GM18520 (cell line): ENCODE measurements at regions not wholly inside any gene's neighbourhood (a gene's known extent, or its start where the extent isn't known, plus 50 kb on each side); places are given as distances from the start of the nearest gene placed in this dataset.
"Not testable (repeated sequence)": the region's sequence is repeated elsewhere in the genome, so short reads cannot be mapped to it uniquely, and the experiment has no call there.

Experiments used
- ATAC-seq: cut with Tn5 transposase; IDR thresholded peaks from one replicate; pipeline ENCODE4 v1.9.1; 2021; ENCODE audit not compliant: unreplicated experiment

DNA sequence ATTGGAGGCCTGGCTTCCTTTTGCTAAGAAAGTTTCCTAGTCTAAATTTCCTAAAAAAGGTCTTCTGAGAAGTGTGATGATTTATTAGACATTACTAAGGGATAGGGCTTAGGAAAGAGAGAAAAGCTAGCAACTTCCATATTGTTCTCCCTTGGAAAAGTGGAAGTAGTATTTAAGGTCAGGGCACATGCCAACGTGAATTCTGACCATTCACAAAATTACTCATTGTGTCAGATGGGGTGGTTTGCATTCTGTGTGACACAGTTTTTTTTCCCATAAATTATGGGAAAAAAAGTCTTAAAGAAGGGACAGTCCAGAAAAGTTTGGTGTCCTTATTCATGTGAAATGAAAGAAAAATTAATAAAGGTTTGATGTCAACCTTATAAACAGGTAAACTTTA lies 110.0 kb upstream of the ARRDC3 start:
- no peak for ATAC-seq

DNA sequence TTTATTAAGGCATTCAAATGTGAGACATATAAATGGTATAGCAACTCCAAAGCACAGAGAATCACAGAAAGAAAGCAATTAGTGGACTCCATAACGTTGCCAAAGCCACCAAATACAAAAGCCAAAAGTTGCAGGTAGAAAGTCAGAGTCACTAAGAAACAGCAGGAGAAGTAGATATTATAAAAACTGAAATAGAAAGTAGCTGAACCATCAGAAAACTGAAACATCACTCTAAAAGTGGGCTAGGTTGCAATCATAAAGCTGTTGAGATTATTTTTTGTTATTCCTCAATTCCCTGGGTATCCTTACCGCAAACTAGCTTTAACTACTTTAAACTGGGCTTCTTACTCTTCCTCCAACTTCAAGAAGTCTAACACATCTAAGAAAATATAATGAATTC lies 108.1 kb upstream of the ARRDC3 start:
- ATAC-seq, result no peak

DNA sequence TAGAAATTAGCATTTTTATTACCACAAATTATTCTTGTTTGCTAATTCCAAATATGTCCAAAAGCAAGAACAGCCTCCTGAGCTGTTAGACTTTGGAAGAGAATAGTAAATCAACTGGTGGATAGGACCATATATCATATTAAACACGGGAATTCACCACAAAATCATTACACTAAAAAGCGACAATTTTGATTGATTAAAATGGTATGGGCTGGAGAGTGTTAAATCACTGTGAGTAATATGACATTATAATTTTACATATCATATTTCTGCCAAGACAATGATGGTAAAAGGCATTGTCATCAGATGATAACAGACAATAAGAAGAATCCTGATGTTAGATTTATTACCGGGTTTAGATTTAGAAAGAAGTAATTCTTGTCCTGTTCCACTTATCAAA lies 107.2 kb upstream of the ARRDC3 start:
- ATAC-seq, result no peak

DNA sequence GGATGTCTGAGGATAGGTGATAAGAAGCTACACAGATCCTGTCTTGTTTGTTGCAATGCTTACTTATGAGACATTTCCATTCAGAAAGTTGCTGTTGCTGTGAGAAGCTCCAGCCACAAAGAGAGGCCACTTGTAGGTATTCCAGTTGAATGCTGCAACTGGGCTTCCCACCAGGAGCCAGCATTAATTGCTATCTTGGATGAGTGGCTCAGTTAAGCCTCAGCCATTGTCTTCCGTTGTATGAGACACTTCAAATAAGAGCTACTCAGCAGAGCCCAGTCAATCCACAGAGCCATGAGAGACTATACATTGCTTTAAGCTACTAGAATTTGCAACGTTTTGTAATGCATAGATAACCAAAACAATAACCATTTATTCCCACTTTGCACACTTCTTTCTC lies 104.3 kb upstream of the ARRDC3 start:
- no peak for ATAC-seq

DNA sequence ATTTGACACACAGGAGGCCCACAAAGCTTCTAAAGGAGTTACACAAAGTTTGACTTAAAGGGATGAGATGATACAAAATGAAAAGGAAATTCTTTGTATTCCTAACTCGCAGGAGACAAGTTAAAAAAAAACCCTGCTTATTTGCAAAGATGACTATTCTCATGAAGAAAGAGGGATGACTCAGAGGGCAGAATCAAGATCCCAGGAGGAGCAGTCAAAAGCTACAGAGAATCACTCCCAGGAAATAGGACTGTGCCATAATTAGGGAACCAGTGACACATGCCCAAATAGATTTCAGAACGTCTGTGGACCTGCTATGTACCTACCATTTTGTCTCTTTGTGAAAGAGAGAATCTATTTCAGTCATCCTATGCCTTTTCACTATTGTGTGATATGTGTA lies 103.5 kb upstream of the ARRDC3 start:
- no peak for ATAC-seq

DNA sequence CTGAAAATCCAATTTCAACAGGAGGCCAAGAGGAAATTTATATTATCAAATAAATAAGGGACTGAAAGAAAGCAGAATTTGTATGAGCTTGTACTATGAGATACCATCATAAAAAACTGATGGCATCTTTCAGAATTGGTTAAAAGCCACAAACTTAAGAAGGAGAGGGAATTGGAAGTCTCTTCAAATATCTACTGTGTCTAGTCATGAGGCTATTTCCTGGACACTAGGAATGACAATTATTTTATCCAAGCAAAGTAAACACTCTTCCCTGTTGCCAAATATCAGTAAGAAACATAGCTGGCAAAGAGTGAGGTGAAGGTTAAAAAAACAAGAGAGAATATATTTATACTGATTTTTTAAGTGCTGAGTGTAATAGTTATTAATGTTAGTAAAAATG lies 101.5 kb upstream of the ARRDC3 start:
- ATAC-seq, result no peak

DNA sequence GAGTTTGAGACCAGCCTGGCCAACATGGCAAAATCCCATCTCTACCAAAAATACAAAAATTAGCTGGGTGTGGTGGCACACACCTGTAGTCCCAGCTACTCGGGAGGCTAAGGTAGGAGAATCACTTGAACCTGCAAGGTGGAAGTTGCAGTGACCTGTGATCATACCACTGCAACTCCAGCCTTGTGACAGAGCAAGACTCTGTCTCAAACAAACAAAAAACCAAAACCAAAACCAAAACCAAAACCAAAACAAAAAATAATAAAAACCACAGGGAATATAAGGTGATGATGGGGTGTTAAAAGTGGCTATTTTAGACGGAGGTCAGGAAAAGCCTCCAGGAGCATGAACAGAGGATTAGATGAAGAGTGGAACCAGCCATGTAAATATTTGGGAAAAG lies 96.3 kb upstream of the ARRDC3 start:
- not testable (repeated sequence) for ATAC-seq

DNA sequence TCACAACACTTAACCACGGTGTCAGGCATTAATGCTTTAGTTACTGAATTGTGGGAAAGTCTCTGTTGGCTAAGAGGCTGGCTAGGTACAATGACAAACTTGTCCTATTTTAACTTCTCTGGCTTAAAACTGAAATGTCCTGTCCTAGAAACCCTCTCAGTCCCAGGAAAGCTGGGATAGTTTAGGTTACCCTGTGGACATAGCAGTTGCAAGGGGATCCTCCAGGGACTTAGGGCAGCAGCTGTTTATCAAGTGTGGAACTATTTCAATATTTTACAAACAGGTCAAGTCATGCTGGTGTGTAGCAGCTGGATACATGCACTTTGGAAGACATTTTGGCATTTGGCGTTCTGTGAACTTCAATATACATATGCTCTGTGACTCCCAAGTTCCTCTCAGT lies 95.0 kb upstream of the ARRDC3 start:
- no peak for ATAC-seq

DNA sequence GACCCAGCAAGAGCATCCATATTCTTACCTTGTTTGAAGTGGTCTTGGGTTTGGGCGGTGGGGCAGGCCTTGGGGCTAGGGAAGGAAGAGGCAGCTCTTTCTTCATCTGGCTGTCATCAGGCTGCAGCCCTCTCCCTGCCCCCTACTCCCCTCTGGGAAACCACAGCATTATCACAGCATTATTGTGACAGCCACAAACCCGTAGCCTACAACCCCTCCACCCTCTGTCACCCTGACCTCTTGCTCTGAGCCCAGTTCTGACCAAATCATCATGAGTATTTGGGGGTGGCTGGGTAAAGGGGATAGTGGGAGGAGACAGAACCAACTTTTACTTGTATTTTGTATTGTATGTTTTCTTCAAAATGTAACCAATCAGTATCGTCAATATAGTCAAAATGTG lies 94.3 kb upstream of the ARRDC3 start:
- ATAC-seq, result no peak

DNA sequence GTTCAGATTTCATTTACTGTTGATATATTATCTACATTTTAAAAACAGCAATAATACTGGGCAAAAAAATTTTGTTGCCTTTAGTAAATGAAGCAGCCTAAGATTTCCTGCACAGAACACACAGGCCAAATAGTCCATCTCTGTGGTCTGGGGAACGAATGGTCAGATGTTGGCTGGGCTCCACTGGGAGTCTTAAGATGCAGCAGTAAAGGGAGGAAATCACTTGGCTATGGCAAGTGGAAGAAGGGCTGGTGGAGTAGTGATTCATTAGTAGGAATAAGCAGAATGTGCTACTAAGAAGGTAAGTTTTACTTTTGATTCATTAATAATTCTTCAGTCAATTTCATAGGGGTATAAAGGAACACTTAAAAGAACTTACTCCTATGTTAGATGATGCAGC lies 91.1 kb upstream of the ARRDC3 start:
- no peak for ATAC-seq

DNA sequence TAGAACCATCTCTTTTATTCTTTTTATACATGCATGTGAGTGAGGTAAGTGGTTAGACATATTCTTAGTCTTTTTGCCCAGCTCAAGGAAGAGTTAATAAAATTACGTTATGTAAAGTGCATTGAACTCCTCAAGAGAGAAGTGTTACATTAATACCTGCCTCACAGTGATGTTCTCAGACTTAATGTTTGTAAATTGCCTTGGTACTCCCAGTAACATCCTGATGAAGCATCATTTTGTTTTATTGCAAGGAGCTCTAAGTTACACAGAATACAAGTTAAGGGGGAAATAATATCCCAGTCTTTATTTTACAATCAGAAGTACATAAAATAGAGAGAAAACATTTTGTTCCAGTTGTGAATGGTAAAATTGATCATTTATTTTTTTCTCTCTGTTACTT lies 89.5 kb upstream of the ARRDC3 start:
- no peak for ATAC-seq

DNA sequence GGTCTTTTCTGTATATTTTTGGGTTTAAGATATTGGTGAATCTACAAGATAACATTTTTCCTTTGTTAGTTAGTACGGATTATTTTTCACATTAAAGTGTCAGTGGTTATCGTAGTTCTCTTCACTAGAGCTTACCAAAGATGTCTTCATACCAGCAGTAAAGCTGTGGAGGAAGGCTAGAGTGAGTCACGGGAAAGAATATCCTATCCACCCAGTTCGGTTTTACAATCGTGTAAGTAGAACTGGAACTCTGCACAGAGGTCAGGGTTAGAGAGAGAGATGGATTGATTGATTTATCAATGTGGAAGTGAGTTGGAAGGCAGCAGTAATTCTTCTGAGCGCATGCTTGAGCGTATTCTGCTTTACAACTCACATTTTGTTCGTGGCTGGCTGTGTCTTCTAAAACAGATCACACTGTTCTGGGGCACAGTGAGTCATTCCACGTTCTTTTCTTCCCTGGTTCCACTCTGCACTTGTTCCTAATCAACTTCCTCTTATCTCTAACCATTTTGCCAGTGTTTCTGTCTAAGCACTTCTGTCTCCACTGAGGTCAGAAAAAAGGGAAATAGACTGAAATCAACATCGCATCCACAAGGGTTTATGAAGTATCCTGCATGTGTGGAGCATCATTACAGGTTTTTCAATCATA lies 86.5 kb upstream of the ARRDC3 start:
- no peak for ATAC-seq

DNA sequence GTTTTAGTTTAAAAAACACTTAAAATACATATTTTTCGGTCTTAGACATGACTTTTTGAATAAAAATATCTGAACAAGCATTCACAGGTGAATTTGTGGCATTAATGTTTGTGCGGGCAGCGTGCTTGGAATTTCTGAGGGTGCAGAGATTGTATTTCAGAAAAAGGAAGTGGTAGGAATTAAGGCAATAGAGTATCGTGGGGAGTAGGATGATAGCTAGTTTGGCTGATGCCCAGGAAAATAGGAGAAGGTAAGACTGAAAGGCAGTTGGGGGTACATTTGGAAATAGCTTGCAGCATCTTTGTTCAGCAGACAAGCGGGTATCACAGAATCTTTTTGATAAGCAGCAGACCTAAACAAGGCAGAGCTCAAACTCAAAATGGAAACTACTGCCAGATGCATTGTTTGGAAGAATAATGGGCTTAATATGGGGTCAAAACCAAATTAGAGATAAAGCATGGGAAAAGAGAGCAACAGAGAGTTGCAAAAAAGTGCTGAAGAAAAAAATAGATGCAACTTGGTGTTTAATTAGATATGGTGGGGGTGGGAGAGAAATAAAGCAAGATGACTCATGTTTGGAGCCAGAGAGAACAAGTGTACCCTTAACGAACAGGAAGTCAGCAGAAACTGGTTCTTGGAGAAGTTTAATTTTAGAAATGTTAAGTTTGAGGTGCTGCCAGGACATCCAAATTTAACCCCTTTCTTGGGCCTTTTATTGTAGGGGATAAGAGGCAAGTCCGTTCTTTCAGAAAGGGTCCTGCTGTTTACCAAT lies 85.7 kb upstream of the ARRDC3 start:
- ATAC-seq, result no peak

DNA sequence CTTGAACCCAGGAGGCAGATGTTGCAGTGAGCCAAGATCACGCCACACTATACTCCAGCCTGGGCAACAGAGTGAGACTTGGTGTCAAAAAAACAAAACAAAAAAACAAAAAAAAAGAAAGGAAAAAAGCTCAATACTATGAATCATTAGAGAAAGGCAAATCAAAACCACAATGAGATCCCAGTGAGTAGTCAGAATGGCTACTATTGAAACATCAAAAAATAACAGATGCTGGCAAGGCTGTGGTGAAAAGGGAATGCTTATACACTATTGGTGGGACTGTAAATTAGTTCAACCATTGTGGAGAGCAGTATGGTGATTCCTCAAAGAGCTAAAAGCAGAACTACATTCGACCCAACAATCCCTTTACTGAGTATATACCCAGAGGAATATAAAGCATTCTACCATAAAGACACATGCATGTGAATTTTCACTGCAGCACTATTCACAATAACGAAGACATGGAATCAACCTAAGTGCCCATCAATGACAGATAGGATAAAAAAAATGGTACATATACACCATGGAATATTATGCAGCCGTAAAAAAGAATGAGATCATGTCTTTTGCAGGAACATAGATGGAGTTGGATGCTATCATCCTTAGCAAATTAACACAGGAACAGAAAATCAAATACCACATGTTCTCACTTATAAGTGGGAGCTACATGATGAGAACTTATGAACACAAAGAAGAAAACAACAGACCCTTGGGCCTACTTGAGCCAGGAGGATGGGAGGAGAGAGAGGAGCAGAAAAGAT lies 81.9 kb upstream of the ARRDC3 start:
- no peak for ATAC-seq

DNA sequence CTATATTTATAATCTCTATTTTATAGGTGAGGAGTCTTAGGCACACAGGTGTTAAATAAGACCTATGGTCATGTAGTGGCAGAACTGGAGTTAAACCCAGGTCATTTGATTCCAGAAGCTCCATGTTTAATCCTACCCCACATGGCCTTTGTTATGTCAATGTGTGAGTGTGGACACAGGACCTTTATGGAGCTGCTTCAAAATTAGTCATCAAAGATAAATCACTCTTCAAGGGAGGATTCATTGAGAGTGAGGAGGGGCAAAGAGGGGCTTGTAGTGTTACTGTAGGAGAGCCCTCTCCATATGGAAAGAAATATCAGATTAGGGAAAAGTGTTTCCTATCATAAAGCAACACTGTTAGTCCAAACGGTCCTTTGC lies 74.6 kb upstream of the ARRDC3 start:
- no peak for ATAC-seq

DNA sequence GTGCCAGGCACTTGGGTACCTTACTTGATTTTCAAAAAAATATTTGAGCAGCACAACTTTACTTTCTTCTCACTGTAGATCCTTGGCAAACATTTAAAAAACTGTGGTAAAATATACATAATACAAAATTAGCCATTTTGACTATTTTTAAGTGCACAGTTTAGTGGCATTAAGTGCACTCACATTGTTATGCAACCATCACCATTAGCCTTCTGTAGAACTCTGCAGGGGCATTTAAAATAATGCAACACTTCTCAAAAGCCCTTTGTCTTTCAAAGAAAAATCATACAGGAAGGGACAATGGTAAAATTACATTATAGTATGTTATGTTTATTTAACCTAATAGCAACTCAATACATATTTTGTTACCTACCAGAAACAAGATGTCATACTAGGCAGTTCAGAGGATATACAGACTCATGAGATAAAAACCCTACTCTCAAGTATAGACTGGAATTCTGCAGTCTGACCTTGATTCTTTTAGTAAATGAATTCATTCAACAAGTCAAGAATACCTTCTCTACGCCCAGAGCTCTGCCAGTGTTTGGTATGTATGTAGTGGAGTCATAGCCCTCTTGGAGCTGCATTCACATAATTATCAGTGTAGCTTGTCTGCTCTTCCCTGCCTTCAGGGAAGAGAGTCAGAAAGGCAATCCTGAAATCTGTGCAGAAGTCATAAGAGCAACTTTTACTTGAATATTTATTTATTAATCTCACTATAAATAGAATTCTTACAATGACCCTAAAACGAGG lies 74.0 kb upstream of the ARRDC3 start:
- no peak for ATAC-seq

DNA sequence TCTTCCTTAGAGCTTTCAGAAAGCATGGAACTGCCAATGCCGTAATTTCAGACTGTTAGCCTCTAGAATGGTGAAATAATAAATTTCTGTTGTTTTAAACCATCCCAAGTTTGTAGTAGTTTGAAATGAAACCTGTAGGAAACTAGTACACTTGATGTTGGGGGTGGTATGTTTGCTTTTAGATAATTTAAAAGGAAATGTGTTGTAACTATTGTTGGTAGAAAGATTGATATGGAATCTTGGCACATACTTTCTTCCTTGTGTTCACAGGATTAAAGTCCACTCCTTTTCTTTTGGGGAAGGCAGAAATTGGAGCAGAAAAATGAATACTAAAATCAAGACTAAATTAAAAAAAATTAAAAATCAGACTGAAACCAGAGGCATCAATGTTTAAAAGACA lies 66.0 kb upstream of the ARRDC3 start:
- ATAC-seq, result no peak

DNA sequence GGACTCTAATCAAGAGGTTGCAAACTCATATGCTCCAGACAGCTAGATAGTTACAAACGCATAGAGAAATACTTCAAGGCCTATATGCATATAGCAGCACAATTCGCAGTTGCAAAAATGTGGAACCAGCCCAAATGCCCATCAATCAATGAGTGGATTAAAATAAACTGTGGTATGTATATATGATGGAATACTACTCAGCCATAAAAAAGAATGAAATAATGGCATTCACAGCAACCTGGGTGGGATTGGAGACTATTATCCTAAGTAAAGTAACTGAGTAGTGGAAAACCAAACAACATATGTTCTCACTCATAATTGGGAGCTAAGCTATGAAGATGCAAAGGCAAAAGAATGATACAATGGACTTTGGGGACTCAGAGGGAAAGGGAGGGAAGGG lies 65.0 kb upstream of the ARRDC3 start:
- ATAC-seq, result not testable (repeated sequence)

DNA sequence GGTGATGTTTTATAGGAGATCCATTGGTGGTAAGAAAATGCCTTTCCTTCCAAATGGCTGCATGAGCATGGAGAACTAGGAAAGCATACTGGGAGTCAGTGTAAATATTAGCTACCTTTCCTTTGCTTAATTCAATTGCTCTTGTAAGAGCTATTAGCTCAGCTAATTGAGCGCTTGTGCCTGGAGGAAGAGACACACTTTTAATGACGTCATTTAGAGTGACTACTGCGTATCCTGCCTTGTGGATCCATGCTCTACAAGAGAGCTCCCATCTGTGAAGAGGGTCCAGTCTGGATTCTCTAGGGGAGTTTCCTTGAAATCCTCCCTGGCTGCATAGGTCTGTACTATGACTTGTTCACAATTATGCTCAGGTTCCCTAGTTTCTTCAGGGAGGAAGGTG lies 63.8 kb upstream of the ARRDC3 start:
- ATAC-seq, result not testable (repeated sequence)

DNA sequence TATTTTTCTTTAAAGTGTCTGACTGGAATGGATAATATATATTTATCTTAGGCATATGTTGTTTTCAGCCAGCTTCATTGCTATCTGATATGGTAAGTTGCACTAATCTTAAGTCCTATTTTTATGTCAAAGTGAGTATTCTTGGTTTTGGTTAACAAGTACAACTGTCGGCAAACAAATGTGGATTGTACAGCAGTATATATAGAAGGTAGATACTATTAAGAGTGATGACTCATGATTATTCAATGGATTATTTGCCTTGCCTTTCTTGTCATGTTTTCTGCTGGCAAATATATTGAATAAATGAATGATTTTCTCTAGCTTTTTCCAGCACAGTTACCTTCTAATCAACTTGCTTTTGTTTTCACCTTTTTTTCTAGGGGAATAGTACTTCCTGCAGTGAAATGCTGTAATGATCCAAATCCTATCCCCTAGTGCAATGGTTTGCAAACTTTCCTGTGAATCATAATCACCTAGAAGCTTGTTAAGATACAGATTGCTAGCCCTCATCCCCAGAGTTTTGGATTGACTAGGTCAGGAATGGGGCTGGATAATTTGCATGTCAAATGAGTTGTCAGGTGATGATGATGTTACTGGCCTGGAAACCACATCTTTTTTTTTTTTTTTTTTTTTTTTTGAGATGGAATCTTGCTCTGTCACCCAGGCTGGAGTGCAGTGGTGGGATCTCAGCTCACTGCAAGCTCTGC lies 60.8 kb upstream of the ARRDC3 start:
- no peak for ATAC-seq

DNA sequence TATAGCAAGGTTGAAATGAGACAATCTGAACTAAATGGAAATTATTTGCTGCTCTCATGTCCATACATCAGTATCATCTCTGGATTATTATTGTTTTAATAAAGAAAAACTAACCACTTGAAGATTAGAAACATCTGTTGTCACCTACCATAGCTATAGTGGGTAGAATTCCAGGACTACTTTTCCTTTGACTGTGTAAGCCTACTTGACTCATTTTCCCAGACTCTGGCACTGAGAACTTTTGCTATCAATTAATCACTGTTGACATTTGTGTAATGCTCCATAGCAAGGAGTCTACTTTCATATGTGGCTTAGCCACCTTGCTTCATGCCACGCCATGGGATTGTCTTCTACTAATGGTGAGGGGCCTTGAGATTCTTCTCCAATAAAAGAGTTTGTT lies 59.9 kb upstream of the ARRDC3 start:
- no peak for ATAC-seq
